ENCODE measurements at regions not wholly inside any gene's neighbourhood (a gene's known extent, or its start where the extent isn't known, plus 50 kb on each side); places are given as distances from the start of the nearest gene placed in this dataset.

- Histone ChIP-seq H3K36me3 (no peaks in the 10 kb centered on the region), H3K4me3 (ENCODE audit: low read depth, low read length) (no peak overlapping the region), H3K4me1 (no peaks in the 10 kb centered on the region), H3K9me3 (no peaks in the 10 kb centered on the region), H3K27me3 (no peaks in the 10 kb centered on the region)
- TF ChIP-seq CTCF (IDR thresholded peaks at IDR 0.05; ENCODE audit: low read depth, low read length) = no peak
- no peak for DNase-seq
These were observed 96.7 kb upstream of the KCNA3 start for GRCh38 chr1:110771245-110772022.

GRCh38 chr1:110770832-110771231 is 96.1 kb upstream of the KCNA3 start:
- no peak for DNase-seq
- H3K4me1 ChIP-seq = no peaks in the 10 kb centered on the region
- no peaks in the 10 kb centered on the region for H3K36me3 ChIP-seq
- H3K9me3 ChIP-seq = no peaks in the 10 kb centered on the region
- no peak overlapping the region for H3K4me3 ChIP-seq (ENCODE audit: low read depth, low read length)
- TF ChIP-seq CTCF (IDR thresholded peaks at IDR 0.05; ENCODE audit: low read depth, low read length) = no peak
- H3K27me3 ChIP-seq = no peaks in the 10 kb centered on the region

GRCh38 chr1:110768605-110769004 is 93.9 kb upstream of the KCNA3 start:
- Histone ChIP-seq H3K9me3 (no peaks in the 10 kb centered on the region), H3K36me3 (no peaks in the 10 kb centered on the region), H3K4me3 (ENCODE audit: low read depth, low read length) (no peak overlapping the region), H3K4me1 (no peaks in the 10 kb centered on the region; the same call in 1 of the 2 replicates), H3K27me3 (no peaks in the 10 kb centered on the region)
- no peak for TF ChIP-seq CTCF (IDR thresholded peaks at IDR 0.05; ENCODE audit: low read depth, low read length)
- DNase-seq = no peak

- Histone ChIP-seq H3K9me3 (no peaks in the 10 kb centered on the region), H3K4me3 (ENCODE audit: low read depth, low read length) (no peak overlapping the region), H3K36me3 (no peaks in the 10 kb centered on the region), H3K4me1 (no peaks in the 10 kb centered on the region; the same call in 1 of the 2 replicates), H3K27me3 (no peaks in the 10 kb centered on the region)
- DNase-seq = no peak
- TF ChIP-seq CTCF (IDR thresholded peaks at IDR 0.05; ENCODE audit: low read depth, low read length) = no peak
These were observed 91.6 kb upstream of the KCNA3 start for GRCh38 chr1:110766336-110766647.

- no peaks in the 10 kb centered on the region; the same call in 1 of the 2 replicates for H3K4me1 ChIP-seq
These were observed 91.0 kb upstream of the KCNA3 start for GRCh38 chr1:110765640-110766335.

More at GRCh38 chr1:110765640-110766335, 91.0 kb upstream of the KCNA3 start:
- TF ChIP-seq CTCF (IDR thresholded peaks at IDR 0.05; ENCODE audit: low read depth, low read length) = peak; percentile 92
- Histone ChIP-seq H3K9me3 (no peaks in the 10 kb centered on the region), H3K4me3 (ENCODE audit: low read depth, low read length) (peak overlapping the region; percentile 19), H3K27me3 (no peaks in the 10 kb centered on the region), H3K36me3 (no peaks in the 10 kb centered on the region)
- DNase-seq = peak; percentile 43

All from BE2C (cell line).